ENCODE measurements at regions not wholly inside any gene's neighbourhood (a gene's known extent, or its start where the extent isn't known, plus 50 kb on each side); places are given as distances from the start of the nearest gene placed in this dataset.

DNA sequence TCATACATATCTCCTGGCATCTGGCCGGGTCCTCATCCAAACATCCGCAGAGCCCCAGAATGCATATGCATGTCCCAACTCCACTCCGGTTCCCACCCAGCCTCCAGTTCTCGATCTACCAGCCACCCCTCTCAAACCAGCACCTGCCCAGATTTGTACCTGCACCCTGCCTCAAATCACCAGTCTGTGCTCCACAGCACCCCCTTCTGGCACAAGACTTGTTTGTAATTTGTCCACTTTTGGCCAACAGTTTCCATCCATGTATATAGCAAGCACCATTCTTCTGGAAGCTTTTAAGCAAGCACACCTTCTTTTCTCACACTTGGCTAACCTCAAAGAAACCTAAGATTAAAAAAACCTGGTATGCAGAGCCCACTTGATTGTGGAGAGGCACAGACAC is 644.1 kb downstream of the MID1IP1 start:
- no peak for TF ChIP-seq SUZ12 (IDR thresholded peaks at IDR 0.05; ENCODE audit: extremely low read depth, insufficient read depth, insufficient read length)
- TF ChIP-seq YY1 (IDR thresholded peaks at IDR 0.05; ENCODE audit: insufficient read depth, insufficient read length): no peak
- TF ChIP-seq ZNF274 (IDR thresholded peaks at IDR 0.05; ENCODE audit: low read depth, low read length): no peak

Data from NT2/D1 (cell line).